ENCODE measurements at regions not wholly inside any gene's neighbourhood (a gene's known extent, or its start where the extent isn't known, plus 50 kb on each side); places are given as distances from the start of the nearest gene placed in this dataset.

DNA sequence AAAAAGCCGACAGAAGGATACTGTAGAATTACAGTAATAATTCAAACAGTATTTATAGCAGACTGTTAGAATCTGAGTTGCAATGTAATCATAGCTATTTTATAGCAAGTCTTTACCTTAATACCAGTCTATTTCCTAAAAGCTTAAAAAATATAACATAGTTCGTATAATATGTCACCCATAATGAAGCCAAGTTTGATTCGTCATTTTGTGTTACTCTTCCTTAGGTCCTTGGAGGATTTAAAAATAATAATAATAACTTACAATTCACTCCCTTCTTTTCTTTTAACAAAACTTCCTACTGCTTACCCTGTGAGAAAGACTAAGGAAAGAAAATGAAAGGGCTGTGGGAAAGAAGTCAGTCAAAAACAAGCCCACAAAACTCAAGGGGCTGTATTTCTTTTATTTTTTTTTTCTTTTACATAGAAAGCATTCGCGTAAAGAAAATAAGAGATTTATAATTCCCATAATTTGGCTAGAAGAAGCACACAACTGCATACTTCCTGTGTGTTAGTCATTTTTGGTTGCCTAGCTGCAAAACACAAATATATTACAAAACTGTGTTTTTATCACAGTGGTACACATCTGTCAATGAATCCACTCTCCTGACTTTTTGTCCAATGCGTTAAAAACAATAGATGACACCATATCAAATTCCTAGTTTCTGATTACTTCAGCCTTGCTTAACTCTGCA is 187.2 kb upstream of the CELF2 start:
- Histone ChIP-seq H3K9ac (ENCODE audit: low read length in 3 of 3) (no peak overlapping the region), H3K27ac (ENCODE audit: low read depth in 2 of 2, low read length in 2 of 2) (no peak overlapping the region), H3K4me3 (ENCODE audit: low read length in 3 of 3) (no peak overlapping the region), H3K36me3 (ENCODE audit: control insufficient read depth in 2 of 3, insufficient read depth in 3 of 3, low read length in 3 of 3) (no peaks in the 10 kb centered on the region), H3K27me3 (ENCODE audit: control insufficient read depth, insufficient read depth, low read length) (no peaks in the 10 kb centered on the region), H3K9me3 (ENCODE audit: control insufficient read depth in 2 of 3, insufficient read depth in 1 of 3, low read length in 3 of 3) (no peaks in the 10 kb centered on the region), H3K4me1 (ENCODE audit: control insufficient read depth in 2 of 3, insufficient read depth in 2 of 3, low read depth in 1 of 3, low read length in 3 of 3) (no peaks in the 10 kb centered on the region)
- intact Hi-C loops (cut with DNase I): no loop called here
- FAIRE-seq (no peak), DNase-seq (peak in 2 of 5 donors; percentile 3 to 34)
- TF ChIP-seq, protein P1, sequence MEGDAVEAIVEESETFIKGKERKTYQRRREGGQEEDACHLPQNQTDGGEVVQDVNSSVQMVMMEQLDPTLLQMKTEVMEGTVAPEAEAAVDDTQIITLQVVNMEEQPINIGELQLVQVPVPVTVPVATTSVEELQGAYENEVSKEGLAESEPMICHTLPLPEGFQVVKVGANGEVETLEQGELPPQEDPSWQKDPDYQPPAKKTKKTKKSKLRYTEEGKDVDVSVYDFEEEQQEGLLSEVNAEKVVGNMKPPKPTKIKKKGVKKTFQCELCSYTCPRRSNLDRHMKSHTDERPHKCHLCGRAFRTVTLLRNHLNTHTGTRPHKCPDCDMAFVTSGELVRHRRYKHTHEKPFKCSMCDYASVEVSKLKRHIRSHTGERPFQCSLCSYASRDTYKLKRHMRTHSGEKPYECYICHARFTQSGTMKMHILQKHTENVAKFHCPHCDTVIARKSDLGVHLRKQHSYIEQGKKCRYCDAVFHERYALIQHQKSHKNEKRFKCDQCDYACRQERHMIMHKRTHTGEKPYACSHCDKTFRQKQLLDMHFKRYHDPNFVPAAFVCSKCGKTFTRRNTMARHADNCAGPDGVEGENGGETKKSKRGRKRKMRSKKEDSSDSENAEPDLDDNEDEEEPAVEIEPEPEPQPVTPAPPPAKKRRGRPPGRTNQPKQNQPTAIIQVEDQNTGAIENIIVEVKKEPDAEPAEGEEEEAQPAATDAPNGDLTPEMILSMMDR (IDR thresholded peaks at IDR 0.05; ENCODE audit: borderline replicate concordance, extremely low read depth, insufficient read depth): no peak

DNA sequence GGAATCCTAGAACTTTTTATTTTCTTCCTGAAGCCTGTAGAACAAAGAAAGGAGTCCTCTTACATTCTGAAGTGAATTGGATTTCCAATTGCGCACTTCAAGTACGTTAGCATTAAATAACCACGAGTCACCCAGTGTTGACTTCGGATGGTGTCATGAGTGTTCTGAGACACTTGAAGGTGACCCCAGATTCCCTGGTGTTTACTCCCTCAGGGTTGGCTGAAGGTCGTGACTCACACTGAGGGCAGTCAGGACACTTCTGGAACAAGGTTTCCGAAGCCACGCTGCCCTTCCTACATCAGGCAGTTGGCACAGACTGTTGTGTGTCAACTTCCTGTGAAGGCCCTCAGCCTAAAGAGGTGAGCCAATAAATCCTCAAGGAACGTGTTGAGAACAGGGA is 186.6 kb upstream of the CELF2 start:
- FAIRE-seq: no peak
- intact Hi-C loops (cut with DNase I): no loop called here
- DNase-seq: no peak

DNA sequence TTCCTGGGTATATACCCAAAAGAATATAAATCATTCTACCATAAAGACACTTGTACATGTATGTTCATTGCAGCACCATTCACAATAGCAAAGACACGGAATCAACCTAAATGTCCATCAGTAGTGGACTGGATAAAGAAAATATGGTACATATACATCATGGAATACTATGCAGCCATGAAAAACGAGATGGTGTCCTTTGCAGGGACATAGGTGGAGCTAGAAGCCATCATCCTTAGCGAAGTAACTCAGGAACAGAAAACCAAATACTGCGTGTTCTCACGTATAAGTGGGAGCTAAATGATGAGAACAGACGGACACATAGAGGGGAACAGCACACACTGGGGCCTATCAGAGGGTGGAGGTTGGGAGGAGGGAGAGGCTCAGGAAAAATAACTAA is 183.7 kb upstream of the CELF2 start:
- H3K9me3 ChIP-seq (ENCODE audit: control insufficient read depth in 2 of 3, insufficient read depth in 1 of 3, low read length in 3 of 3): peaks cover 0 to 3% (median 0%) of the 10 kb centered on the region in 3 donors
- no peak overlapping the region for H3K4me3 ChIP-seq (ENCODE audit: low read length in 3 of 3)
- H3K9ac ChIP-seq (ENCODE audit: low read length in 3 of 3): no peak overlapping the region
- no peaks in the 10 kb centered on the region for H3K36me3 ChIP-seq (ENCODE audit: control insufficient read depth in 2 of 3, insufficient read depth in 3 of 3, low read length in 3 of 3)
- intact Hi-C loops (cut with DNase I): no loop called here
- FAIRE-seq (no peak), DNase-seq (no peak)
- TF ChIP-seq, protein P1 (IDR thresholded peaks at IDR 0.05; ENCODE audit: borderline replicate concordance, extremely low read depth, insufficient read depth): no peak
- no peak overlapping the region for H3K27ac ChIP-seq (ENCODE audit: low read depth in 2 of 2, low read length in 2 of 2)
- H3K4me1 ChIP-seq (ENCODE audit: control insufficient read depth in 2 of 3, insufficient read depth in 2 of 3, low read depth in 1 of 3, low read length in 3 of 3): no peaks in the 10 kb centered on the region
- H3K27me3 ChIP-seq (ENCODE audit: control insufficient read depth, insufficient read depth, low read length): no peaks in the 10 kb centered on the region

More for the DNA sequence above, 186.6 kb upstream of the CELF2 start:
- H3K9ac ChIP-seq (ENCODE audit: low read length in 3 of 3): no peak overlapping the region
- TF ChIP-seq, protein P1 (IDR thresholded peaks at IDR 0.05; ENCODE audit: borderline replicate concordance, extremely low read depth, insufficient read depth): no peak
- H3K36me3 ChIP-seq (ENCODE audit: control insufficient read depth in 2 of 3, insufficient read depth in 3 of 3, low read length in 3 of 3): no peaks in the 10 kb centered on the region
- no peak overlapping the region for H3K4me3 ChIP-seq (ENCODE audit: low read length in 3 of 3)
- H3K9me3 ChIP-seq (ENCODE audit: control insufficient read depth in 2 of 3, insufficient read depth in 1 of 3, low read length in 3 of 3): no peaks in the 10 kb centered on the region
- H3K27ac ChIP-seq (ENCODE audit: low read depth in 2 of 2, low read length in 2 of 2): no peak overlapping the region
- no peaks in the 10 kb centered on the region for H3K27me3 ChIP-seq (ENCODE audit: control insufficient read depth, insufficient read depth, low read length)
- H3K4me1 ChIP-seq (ENCODE audit: control insufficient read depth in 2 of 3, insufficient read depth in 2 of 3, low read depth in 1 of 3, low read length in 3 of 3): no peaks in the 10 kb centered on the region

DNA sequence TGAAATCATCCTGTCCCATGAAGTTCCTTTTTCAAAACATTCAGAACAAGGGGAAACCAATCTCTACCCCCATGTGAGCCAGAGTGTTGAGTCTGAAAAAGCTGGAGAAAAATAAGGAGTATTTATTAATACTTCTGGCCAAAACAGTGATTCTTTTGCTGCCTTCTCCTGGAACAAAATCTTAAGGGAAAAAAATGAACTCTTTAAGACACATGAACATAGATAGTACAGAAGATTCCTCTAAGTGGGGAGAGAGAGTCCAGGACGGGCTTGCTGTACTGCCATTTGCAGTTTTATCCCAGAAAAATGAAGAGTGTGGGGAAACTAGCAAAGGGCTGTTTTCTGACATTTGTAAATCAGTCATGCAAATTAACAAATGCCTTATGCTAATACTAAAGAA is 173.4 kb upstream of the CELF2 start:
- Histone ChIP-seq H3K36me3 (ENCODE audit: control insufficient read depth in 2 of 3, insufficient read depth in 3 of 3, low read length in 3 of 3) (no peaks in the 10 kb centered on the region), H3K9ac (ENCODE audit: low read length in 3 of 3) (no peak overlapping the region), H3K4me3 (ENCODE audit: low read length in 3 of 3) (no peak overlapping the region), H3K4me1 (ENCODE audit: control insufficient read depth in 2 of 3, insufficient read depth in 2 of 3, low read depth in 1 of 3, low read length in 3 of 3) (no peaks in the 10 kb centered on the region), H3K27ac (ENCODE audit: low read depth in 2 of 2, low read length in 2 of 2) (no peak overlapping the region), H3K27me3 (ENCODE audit: control insufficient read depth, insufficient read depth, low read length) (no peaks in the 10 kb centered on the region), H3K9me3 (ENCODE audit: control insufficient read depth in 2 of 3, insufficient read depth in 1 of 3, low read length in 3 of 3) (no peaks in the 10 kb centered on the region)
- FAIRE-seq (no peak), DNase-seq (no peak)
- intact Hi-C loops (cut with DNase I): no loop called here
- TF ChIP-seq, protein P1 (IDR thresholded peaks at IDR 0.05; ENCODE audit: borderline replicate concordance, extremely low read depth, insufficient read depth): no peak

All from kidney (tissue), 13 donors.